Kidney capillary endothelial cell (primary cell): ENCODE measurements at regions not wholly inside any gene's neighbourhood (a gene's known extent, or its start where the extent isn't known, plus 50 kb on each side); places are given as distances from the start of the nearest gene placed in this dataset.
"Not testable (repeated sequence)": the region's sequence is repeated elsewhere in the genome, so short reads cannot be mapped to it uniquely, and the experiment has no call there.

ENCODE experiments used
- DNase-seq: peaks from one replicate; pipeline ENCODE4 v3.0.0-alpha.2; 2018; ENCODE audit warnings: low spot score

DNA sequence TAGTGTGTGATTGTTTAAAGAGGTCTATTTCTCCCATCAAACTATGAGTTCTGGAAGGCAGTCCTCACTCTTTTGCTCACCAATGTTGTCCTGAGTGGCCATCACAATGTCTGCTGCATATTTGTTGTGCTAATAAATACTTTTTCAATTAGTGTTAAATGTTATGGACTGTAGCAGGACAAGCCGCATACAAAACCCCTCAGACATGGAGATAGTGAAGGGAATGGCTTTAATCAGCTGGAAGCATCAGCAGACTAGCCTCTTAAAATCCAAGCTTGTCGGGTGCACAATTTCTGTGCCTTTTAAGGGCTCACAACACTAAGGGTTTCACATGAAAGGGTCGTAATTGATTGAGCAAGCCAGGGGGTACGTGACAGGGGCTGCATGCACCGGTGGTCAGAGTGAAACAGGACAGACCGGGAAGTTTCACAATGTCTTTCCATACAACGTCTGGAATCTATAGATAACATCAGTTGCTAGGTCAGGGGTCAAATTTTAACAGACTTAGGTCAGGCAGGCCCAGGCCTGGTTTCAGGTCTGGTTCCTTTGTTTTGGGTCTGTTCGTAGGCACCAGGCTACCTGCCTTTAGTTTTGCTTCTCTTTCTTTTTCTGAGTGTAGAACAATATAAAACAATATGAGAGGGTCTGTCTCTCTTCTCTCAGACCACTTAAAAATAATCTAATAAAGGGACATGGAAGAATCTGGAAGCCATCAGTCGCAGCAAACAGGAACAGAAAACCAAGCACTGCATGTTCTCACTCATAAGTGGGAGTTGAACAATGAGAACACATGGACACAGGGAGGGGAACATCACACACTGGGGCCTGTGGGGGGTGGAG, 327.6 kb upstream of the HTR1E start:
- no peak for DNase-seq

DNA sequence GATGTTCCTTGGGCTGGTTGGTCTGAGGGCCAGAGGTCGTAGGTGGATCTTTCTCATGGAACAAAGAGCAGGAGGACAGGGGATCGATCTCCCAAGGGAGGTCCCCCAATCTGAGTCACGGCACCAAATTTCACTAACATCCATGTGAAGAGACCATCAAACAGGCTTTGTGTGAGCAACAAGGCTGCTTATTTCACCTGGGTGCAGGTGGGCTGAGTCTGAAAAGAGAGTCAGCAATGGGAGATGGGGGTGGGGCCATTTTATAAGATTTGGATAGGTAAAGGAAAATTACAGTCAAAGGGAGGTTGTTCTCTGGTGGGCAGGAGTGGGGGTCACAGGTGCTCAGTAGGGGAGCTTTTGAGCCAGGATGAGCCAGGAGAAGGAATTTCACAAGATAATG, 334.0 kb upstream of the HTR1E start:
- DNase-seq = not testable (repeated sequence)

DNA sequence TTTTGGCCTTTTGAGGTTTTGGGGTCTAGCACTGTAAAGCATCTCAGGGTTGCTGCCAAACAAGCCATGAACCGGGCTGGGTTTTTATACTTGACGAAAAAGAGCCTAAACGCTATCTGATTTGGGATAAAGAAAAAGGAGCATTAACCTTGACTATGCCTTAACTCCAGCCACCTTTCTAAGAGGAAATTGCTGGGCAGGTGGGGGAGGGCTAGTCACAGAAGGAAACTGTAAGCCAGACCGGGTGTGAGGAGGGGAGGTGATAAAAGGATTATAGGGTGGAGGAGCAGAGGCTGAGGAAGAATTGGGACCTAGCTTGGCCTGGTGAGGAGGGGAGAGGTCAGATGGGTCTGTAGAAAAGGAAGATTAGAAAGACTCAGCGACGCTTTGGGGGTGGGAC, 335.2 kb upstream of the HTR1E start:
- DNase-seq = not testable (repeated sequence)

DNA sequence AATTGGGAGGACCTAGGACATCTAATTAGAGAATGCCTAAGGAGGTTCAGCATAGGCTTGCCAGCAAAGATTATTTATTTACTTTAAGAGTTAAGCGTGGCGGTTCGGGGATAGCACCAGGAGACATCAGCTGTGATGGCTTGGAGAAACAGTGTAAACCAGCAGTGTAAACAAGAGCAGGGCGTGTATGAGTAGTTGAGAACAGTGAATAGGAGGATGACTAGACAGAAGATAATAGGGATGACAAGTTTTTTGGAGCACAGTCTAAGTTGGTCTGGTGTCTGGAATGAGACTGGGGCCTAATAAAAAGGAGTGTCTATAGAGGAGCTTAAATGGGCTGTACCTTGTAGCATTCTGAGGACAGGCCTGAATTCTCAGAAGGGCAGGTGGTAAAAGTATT, 338.4 kb upstream of the HTR1E start:
- DNase-seq = not testable (repeated sequence)

DNA sequence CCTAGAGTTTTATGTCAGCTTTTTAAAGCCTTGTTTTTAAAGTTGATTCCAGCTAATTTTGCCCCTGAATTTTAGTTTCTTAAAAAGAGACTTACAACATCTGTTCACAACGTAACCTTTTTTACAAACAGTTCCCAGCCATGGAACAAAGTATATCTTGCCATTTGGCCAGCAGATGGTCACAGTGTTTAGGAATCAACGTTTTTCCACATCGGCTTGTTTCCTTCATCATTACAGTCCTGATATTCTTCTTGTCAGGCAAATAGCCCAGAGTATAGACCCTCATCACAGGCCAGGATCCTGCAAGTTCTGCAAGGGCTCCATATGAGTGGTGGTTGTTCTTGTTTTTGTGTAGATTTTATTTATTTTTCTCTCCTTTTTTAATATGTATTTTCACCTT, 341.7 kb upstream of the HTR1E start:
- DNase-seq = no peak

DNA sequence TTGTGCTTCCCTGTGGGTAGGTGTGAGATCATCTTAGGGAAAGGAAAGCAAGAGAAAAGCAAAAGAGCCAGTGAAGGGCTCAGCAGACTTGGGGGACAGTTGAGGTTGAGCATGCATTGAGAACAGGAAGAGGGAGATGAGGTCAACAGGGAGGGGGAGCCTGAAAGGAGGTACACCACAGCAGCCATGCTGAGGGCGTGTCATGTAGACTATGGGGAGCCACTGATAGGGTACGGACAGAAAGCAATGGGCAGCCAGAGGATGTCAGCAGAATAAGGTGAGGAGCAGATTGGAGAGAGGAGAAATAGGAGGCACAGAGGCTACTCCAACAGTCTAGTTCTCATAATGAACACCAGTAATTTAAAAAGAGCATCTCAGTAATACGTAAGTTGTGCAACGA, 351.1 kb upstream of the HTR1E start:
- DNase-seq = no peak

DNA sequence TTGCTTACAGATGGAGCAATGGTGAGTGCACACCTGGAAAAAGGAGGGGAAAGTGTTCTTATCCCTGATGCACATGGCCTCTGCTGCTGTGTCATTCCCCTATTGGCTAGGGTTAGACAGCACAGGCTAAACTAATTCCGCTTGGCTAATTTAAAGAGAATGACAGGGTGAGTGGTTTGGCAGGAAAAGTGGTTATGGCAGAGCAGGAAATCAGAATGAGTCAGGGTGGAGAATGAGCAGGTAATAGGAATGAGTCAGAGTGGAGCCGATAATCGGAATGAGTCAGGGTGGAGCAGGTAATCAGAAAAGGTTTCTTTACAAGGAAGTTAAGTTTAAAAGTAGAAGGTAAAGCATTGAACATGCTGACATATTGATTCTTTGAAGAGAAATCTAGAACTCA, 355.5 kb upstream of the HTR1E start:
- DNase-seq = no peak

DNA sequence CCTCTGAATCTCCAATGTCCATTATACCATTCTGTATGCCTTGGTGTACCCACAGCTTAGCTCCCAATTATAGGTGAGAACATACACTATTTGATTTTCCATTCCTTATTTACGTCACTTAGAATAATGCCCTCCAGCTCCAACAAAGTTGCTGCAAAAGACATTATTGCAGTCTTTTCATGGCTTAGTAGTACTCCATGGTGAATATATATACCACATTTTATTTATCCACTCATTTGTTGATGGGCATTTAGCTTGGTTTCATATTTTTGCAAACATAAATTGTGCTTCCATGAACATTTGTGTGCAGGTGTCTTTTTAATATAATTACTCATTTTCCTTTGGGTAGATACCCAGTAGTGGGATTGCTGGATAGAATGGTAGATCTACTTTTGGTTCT, 374.1 kb upstream of the HTR1E start:
- DNase-seq = no peak

DNA sequence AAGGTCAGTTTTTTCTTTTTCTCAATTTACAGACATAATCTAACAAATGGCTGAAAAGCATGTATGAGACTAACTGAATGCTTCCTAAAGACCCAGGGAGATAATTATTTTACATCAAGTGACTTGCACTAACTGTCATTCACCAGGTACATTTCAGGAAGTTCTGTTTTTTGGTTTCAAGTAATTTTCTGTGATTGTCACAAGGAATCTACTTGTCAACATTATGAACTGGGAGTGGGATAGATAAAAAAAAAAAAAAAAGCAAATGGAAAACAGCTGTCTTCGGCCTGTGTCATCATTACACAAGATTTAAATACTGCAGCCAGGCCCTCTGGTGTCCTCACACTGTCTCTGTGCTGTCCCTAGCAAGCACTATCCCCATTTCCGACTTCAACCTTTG, 379.0 kb upstream of the HTR1E start:
- no peak for DNase-seq

DNA sequence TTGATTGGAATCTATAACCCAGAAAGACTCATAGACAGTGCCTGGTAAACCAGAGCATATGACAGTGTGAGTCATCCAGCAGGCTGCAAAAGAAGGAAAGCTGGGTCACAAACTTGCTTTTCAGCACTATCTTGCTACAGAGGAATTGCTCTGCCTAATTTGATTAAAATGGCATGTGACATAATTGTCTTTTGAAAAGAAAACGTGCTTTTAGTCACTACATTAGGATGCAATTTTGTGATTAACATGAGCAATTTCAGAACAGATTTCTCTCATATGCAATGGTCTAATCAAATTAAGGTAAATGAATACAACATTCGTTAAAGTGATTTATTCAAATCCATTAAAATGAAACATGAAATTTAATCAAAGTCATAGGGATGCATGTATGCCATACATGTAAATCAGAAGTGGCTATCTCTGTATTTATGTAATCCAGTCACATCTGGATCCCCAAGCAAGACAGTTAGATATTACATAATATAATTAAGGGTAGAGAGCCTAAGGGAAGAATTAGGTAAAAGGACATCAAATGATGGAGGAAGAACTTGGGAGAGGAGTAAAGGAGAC, 400.0 kb upstream of the HTR1E start:
- no peak for DNase-seq

DNA sequence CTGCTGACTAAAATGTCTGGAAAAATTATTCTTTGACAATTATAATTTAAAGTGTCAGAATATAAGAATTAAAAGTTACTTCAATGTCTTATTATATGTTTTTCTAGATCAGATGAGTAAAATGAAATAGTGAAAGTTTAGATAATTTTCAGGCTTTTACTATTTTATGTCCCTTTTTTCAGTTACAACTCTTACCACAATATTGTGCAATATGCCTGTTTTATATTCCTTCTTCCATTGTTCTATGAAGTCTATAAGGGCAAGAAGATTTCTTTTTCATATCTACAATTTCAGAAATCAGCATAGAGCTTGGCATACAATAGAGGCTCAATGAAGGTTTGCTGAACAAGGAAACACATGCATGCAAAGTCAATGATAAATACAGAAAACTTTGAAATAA, 401.2 kb upstream of the HTR1E start:
- no peak for DNase-seq

DNA sequence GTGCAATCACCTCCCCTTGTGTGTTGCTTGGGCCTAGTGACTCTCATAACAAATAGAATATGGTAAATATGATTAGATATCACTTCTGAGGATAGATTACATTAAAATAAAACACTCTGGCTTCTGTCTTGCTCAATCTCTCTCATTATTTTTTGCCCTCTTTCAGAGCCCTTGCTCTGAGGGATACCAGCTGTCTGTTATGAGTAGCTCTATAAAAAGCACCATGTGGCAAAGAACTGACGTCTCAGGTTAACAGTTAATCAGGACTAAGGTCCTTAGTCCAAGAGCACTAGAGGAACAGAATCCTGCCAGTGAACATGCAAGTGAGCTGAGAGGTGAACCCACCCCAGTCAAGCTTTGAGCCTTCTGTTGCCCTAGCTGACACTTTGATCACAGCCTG, 402.2 kb upstream of the HTR1E start:
- no peak for DNase-seq

DNA sequence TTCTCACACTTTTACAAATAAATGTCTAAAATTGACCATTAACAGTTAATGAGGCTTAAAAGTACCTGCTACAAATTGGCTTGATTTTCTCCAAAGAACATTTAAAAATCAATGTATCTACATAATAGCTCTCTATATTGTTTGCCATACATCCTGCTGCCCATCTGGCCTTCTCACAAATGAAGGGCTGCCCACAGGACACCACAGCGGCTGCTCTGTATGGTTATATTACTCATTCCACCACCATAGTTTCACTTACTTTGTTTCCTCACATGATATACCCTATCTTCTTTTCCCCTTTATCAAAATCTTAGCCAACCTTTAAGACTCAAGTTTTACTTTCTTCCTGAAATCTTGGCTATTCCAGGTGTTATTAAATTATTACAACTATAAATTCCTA, 407.7 kb upstream of the HTR1E start:
- no peak for DNase-seq

DNA sequence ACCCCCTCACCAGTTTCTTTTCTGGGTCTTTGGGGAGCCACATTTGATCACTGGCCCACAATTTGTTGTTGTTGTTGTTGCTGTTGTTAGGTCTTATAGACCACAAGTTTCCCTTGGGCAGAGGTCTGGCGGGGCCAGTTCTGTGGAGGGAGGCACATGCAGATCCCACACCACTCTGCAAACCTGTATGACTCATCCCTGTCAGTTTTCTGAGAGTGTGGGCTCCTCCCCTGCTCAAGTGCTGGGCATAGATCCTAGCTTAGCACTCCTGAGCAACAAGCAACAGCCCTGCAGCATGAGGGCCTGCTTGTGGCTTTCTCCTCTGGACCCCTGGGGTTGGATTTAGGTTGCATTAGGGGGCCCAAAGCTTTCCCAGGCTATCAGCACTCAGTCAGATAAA, 411.1 kb upstream of the HTR1E start:
- no peak for DNase-seq

DNA sequence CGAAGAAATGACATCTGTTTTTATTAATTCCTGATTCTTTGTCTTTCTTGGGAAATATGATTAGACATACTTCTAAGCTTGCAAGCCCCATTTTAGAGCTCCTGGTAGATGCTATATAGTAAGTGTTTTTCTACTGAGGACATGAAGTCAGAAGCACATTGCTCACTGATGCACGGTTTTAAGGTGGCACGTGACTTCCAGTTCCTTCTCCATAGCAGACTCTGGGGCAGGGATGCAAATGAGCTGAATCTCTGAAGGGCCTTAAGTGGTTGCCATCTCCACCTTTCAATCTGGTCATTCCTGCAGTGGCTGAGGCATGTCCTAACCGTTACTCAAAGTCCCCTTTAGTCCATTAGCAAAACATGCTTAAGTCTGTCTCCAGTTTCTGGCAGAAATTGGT, 421.2 kb upstream of the HTR1E start:
- DNase-seq = no peak

DNA sequence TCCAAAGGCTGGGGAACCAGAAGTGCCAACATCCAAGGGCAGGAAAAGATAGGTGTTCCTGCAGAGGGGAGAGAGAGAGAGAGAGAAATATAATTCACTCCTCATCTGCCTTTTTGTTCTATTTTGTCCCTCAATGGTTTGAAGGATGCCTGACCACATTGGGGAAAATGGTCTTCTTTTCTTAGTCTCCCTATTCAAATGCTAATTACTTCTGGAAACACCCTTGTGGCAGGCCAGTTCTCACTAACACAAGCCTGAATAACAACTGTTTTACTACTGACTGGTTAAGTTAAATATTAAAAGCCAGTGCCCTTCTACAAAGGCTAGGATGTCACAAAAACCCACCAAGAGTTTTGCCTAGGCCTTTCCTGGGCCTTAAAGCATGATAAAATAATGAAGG, 425.4 kb upstream of the HTR1E start:
- DNase-seq = no peak

DNA sequence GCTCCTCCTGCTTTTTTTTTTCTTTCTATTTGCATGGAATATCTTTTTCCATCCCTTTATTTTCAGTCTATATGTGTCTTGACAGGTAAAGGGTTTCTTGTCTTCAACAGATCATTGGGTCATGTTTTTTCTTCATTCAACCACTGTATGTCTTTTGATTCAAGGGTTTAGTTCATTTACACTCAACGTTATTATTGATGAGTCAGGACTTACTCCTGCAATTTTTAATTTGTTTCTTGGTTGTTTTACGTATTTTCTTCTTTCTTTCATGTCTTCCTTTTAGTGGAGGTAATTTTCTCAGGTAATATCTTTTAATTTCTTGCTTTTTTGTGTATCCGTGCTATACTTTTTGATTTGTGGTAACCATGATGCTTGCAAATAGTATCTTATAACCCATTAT, 429.1 kb upstream of the HTR1E start:
- no peak for DNase-seq

DNA sequence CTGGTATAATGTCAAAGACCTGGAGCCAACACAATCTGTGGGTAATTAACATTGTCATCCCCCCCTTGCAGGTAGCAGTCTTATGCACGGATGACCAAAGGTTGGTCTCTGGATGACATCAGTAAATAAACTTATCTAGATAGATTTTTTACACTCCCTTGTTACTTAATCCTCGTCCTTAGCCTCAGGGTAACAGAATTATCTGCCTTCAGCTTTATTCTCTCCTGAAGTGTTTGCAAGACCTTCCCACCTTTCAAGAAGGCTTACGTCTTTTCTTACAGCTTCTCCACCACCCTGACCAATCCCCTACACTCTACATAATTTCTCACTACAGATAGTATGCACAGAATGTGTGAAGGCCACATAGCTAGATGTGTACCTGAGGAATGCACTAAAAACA, 434.8 kb upstream of the HTR1E start:
- DNase-seq = no peak

DNA sequence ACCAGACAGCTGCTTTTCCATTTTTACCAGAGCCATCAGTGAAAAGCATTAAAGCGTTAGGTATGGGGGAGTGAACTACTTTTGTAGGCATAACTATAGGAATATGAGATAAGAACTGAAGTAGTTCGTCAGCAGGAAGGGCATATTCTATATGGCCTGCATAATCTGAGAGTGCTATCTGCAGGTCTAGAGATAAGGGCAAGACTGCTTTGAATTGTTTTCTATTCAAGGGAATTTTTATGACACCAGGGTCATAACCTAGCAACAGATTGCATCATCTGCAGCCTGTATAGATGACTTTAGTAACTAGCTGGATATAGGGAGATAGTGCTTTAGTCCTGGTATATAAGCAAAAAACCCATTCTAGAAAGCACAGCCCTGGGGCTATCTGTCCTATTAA, 437.3 kb upstream of the HTR1E start:
- DNase-seq = no peak

DNA sequence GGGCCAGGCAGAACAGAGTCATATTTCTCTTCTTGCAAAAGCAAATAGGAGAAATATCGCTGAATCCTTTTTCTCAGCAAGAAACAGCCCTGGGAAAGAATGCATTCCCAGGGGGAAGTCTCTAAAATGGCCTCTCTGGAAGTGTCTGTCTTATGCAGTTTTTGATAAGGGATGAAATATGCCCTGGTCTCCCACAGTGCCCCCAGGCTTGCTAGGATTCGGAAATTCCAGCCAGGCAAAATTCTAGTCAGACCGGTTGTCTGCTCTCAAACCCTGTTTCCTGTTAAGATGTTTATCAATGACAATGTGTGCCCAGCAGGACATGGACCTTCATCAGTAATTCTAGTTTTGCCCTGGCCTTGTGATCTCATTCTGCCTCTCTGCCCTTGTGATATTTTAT, 448.3 kb upstream of the HTR1E start:
- DNase-seq = not testable (repeated sequence)

DNA sequence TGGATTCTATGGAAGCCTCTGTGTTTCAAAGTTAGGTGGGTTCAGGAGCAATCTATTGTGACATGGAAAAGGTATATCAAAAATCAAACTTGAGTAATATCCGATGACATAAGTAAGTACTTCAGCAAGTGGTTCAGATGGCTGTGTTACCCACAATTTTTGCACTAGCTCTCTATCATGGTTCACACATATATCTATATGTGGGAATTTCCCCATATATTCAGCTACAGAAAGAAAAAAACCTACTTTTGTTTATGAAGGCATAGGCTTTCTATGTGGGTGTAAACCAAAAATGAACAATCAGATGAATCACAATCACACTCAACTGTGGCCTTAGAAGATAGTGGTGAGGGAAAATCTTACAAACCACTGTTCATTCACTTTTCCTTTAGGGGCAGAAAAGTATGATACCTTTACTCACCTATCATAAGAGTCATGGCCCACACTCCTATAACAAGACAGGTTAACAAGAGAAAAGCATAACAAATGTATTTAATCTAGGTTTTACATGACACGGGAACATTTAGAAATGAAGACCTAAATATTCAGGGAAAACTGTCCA, 449.6 kb upstream of the HTR1E start:
- no peak for DNase-seq

DNA sequence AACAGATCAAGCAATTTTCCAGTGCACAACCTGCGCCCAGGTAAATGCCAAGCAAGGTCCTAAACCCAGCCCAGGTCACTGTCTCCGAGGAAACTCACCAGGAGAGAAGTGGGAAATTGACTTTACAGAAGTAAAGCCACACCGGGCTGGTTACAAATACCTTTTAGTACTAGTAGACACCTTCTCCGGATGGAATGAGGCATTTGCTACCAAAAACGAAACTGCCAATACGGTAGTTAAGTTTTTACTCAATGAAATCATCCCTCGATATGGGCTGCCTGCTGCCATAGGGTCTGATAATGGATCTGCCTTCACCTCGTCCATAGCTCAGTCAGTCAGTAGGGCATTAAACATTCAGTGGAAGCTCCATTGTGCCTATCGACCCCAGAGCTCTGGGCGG, 459.0 kb upstream of the HTR1E start:
- not testable (repeated sequence) for DNase-seq

DNA sequence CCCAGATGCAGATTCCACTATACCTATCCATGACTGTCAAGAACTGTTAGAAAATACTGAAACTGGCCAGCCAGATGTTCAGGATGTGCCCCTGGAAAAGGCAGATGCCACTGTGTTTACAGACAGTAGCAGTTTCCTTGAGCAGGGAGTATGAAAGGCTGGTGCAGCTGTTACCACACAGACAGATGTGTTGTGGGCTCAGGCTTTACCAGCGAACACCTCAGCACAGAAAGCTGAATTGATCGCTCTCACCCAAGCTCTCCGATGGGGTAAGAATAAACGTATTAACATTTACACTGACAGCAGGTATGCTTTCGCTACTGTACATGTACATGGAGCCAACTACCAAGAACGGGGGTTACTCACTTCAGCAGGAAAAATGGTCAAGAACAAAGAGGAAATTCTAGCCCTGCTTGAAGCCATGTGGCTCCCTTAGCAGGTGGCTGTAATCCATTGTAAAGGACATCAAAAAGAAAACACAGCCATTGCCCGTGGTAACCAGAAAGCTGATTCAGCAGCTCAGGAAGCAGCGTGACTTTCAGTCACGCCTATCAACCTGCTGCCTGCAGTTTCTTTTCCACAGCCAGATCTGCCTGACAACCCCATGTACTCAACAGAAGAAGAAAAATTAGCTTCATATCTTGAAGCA, 459.7 kb upstream of the HTR1E start:
- DNase-seq = no peak
